Astrocyte (in vitro differentiated cells and primary cell): ENCODE measurements at regions not wholly inside any gene's neighbourhood (a gene's known extent, or its start where the extent isn't known, plus 50 kb on each side); places are given as distances from the start of the nearest gene placed in this dataset.

Experiments used
- EZH2 ChIP-seq: IDR thresholded peaks from 2 replicates; pipeline ENCODE4 v1.6.1; 2012; ENCODE audit warnings: mild to moderate bottlenecking, low read length, inconsistent platforms; ENCODE audit not compliant: insufficient read depth
- TF ChIP-seq, protein P1 (sequence below): IDR thresholded peaks from 2 replicates; pipeline ENCODE4 v1.5.1; 2011; ENCODE audit warnings: low read depth, mild to moderate bottlenecking, inconsistent platforms, low read length, moderate library complexity; ENCODE audit not compliant: insufficient read depth

DNA sequence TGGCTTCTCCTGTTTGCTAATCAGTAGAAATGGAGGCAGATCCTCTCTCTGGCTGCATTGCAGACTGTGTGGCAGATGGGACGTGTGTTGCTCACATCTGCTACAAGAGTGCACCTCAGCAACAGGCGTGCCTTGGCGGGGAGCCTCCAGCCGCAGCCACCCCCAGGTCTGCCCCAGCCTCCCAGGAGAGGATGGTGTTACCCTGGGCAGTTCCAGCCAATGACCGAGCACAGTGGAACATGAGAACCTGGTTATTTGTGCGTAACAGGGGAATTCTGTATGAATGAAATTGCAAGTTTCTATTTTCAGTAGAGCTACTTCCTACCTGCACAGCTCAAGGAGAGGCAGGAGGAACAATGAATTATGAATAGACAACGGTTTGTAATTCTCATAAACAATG is 130.6 kb upstream of the CBLN2 start:
- TF ChIP-seq, protein P1, sequence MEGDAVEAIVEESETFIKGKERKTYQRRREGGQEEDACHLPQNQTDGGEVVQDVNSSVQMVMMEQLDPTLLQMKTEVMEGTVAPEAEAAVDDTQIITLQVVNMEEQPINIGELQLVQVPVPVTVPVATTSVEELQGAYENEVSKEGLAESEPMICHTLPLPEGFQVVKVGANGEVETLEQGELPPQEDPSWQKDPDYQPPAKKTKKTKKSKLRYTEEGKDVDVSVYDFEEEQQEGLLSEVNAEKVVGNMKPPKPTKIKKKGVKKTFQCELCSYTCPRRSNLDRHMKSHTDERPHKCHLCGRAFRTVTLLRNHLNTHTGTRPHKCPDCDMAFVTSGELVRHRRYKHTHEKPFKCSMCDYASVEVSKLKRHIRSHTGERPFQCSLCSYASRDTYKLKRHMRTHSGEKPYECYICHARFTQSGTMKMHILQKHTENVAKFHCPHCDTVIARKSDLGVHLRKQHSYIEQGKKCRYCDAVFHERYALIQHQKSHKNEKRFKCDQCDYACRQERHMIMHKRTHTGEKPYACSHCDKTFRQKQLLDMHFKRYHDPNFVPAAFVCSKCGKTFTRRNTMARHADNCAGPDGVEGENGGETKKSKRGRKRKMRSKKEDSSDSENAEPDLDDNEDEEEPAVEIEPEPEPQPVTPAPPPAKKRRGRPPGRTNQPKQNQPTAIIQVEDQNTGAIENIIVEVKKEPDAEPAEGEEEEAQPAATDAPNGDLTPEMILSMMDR, result no peak
- no peak for TF ChIP-seq EZH2
